ENCODE measurements at regions not wholly inside any gene's neighbourhood (a gene's known extent, or its start where the extent isn't known, plus 50 kb on each side); places are given as distances from the start of the nearest gene placed in this dataset.

DNA sequence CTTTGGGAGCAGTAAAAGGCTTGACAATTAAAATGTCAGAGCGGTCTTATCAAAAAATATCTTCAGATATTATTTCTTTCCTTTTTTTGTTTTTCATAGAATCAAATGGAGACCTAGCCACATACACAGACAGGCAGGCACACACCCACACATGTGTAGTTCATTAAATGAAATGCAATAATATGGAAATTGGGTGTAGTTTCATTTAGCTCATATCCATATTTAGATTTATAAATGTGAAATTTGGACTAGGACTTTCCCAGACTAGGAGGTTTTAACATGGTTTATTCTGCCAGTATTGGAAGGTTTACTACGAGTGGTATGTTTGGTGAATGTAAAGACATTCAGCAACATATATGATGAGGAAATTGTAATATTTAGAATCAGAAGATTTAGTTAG, 277.7 kb upstream of the NT5E start:
- H3K4me3 ChIP-seq (replicated peaks; ENCODE audit: low read depth, low read length) = no peak overlapping the region
- TF ChIP-seq, protein P1, sequence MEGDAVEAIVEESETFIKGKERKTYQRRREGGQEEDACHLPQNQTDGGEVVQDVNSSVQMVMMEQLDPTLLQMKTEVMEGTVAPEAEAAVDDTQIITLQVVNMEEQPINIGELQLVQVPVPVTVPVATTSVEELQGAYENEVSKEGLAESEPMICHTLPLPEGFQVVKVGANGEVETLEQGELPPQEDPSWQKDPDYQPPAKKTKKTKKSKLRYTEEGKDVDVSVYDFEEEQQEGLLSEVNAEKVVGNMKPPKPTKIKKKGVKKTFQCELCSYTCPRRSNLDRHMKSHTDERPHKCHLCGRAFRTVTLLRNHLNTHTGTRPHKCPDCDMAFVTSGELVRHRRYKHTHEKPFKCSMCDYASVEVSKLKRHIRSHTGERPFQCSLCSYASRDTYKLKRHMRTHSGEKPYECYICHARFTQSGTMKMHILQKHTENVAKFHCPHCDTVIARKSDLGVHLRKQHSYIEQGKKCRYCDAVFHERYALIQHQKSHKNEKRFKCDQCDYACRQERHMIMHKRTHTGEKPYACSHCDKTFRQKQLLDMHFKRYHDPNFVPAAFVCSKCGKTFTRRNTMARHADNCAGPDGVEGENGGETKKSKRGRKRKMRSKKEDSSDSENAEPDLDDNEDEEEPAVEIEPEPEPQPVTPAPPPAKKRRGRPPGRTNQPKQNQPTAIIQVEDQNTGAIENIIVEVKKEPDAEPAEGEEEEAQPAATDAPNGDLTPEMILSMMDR (IDR thresholded peaks at IDR 0.05; ENCODE audit: low read depth, low read length, missing control alignments) = no peak
- no peak for DNase-seq (ENCODE audit: extremely low read depth, low read depth)

- H3K4me3 ChIP-seq (replicated peaks; ENCODE audit: low read depth, low read length) = no peak overlapping the region
- no peak for DNase-seq (ENCODE audit: extremely low read depth, low read depth)
- TF ChIP-seq, protein P1 (IDR thresholded peaks at IDR 0.05; ENCODE audit: low read depth, low read length, missing control alignments) = no peak
These were observed 280.7 kb upstream of the NT5E start for GRCh38 chr6:85169189-85169588.

- no peak overlapping the region for H3K4me3 ChIP-seq (replicated peaks; ENCODE audit: low read depth, low read length)
- DNase-seq (ENCODE audit: extremely low read depth, low read depth) = no peak
- TF ChIP-seq, protein P1 (IDR thresholded peaks at IDR 0.05; ENCODE audit: low read depth, low read length, missing control alignments) = no peak
These were observed 281.7 kb upstream of the NT5E start for GRCh38 chr6:85168146-85168545.

DNA sequence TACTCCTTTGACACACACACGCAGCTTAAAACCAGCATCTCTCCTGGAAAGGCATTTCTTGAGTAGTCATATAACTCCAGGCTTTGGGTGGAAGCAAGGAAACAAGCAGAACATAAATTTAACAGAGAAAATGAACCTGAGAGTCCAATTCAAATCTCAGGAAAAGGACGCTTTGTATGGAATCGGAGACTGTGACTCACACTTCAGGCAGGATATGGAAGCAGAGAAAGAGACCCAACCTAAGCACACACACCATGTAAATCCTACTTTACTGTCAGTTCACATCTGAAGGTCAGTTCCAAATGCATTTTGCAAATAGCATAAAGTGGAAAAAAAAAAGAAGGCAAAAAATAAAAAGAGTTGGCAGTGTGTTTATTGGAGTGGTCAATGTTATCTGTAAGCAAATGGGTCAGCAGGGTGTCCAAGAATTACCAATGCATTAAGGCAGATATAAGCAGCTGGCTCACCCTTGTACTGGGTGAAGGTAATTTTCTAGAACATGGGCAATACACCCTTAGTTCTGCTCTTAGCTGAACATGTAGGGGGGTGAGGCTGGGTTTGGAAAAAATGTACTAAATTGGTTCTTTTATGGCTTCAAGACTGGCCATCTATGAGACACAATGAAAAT, 283.7 kb upstream of the NT5E start:
- TF ChIP-seq, protein P1 (IDR thresholded peaks at IDR 0.05; ENCODE audit: low read depth, low read length, missing control alignments) = no peak
- no peak for DNase-seq (ENCODE audit: extremely low read depth, low read depth)
- no peak overlapping the region for H3K4me3 ChIP-seq (replicated peaks; ENCODE audit: low read depth, low read length)

DNA sequence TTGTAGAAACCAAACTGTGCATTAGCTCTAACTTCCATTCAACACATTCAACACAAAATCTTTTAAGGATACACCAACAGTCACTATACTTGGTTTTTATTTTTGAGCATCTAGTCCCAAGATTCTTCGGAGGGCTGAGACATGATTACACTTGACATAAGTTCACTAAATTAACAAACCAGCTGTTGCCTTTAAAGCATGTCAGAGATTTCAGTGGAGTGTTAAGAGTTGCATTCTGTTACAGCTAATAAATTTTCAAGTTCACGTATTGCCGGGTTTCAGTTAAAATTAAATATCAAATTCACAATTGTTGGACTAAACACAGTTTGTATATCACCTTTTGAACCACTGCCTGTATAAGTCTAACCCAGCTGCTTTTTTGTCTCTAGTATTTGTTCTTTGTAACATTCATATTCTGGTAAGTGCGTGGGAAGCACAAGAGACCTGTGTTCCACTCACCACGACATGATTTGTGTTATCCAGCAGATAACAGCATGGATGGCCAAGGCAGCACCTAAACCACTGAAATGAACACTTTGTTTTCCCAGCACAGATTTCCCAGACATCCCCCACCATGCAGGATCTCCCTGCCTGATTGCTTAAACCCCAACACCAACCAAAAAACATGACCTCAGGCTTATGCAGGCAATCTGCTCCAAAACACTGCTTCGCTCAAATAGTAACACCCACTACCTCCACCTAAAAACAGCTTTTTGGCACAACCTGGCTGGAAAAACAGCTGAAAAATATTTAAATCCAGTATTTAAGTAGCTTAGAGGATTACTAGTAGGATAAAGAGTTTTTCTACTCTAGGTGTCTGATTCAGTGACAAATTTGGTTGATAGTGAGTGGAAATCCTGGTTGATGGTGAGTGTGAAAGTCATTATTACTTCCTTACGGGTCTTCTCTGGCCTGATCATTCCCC, 286.5 kb upstream of the NT5E start:
- TF ChIP-seq, protein P1 (IDR thresholded peaks at IDR 0.05; ENCODE audit: low read depth, low read length, missing control alignments) = no peak
- DNase-seq (ENCODE audit: extremely low read depth, low read depth) = no peak

DNA sequence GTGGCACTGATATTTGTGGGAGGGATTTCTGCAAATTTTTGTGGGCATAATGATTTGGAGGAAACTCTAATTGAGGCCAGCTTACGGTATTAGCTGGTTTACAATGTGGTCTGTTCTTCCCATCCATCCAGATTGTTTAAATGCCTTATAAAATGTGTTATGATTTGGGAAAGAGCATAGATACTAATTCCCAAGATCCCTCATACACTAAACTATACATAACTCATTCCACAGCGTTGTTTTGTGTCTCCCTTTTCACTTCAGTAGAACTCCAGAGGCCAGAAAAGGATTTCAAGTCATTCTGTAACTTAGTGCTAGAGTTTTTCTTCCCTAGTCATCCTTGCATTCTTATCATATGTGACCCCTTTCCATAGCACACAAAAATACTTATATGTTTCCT, 292.6 kb upstream of the NT5E start:
- H3K4me3 ChIP-seq (replicated peaks; ENCODE audit: low read depth, low read length) = no peak overlapping the region
- DNase-seq (ENCODE audit: extremely low read depth, low read depth) = no peak
- TF ChIP-seq, protein P1 (IDR thresholded peaks at IDR 0.05; ENCODE audit: low read depth, low read length, missing control alignments) = no peak

More for the DNA sequence above, 286.5 kb upstream of the NT5E start:
- H3K4me3 ChIP-seq (replicated peaks; ENCODE audit: low read depth, low read length) = no peak overlapping the region
